Fibroblast of lung (primary cell): ENCODE measurements at regions not wholly inside any gene's neighbourhood (a gene's known extent, or its start where the extent isn't known, plus 50 kb on each side); places are given as distances from the start of the nearest gene placed in this dataset.

Experiments
- DNase-seq, 2 donors: peaks; one replicate each; pipeline versions ENCODE4 v3.0.0 to v3.0.0-alpha.2; 2010; ENCODE audit warnings: low read depth in 2 of 2
- H2AFZ ChIP-seq: 2 replicates; pipeline ENCODE4 v1.5.1; 2012; ENCODE audit warnings: low read length, control low read depth, inconsistent platforms
- H3K27ac ChIP-seq: 2 replicates; pipeline ENCODE4 v1.5.1; 2011; ENCODE audit warnings: low read length, control low read depth; ENCODE audit not compliant: insufficient read depth
- H3K27me3 ChIP-seq: 2 replicates; pipeline ENCODE4 v1.5.1; 2011; ENCODE audit warnings: mild to moderate bottlenecking, low read length; ENCODE audit not compliant: control insufficient read depth, insufficient read depth
- H3K36me3 ChIP-seq: 2 replicates; pipeline ENCODE4 v1.5.1; 2011; ENCODE audit warnings: low read length; ENCODE audit not compliant: control insufficient read depth, insufficient read depth
- H3K4me1 ChIP-seq: 2 replicates; pipeline ENCODE4 v1.5.1; 2011; ENCODE audit warnings: low read length; ENCODE audit not compliant: control insufficient read depth, insufficient read depth; ENCODE audit errors: extremely low read depth
- H3K4me2 ChIP-seq: 2 replicates; pipeline ENCODE4 v1.5.1; 2011; ENCODE audit warnings: low read length, control low read depth; ENCODE audit not compliant: insufficient read depth; ENCODE audit errors: extremely low read depth
- H3K4me3 ChIP-seq, 4 experiments: fragments of 200-600 bp in 1 of 4; sonication (generic) in 1 of 4; replicated peaks in 1 of 4; 2 replicates each; pipeline ENCODE4 v1.5.1; 2011 to 2016; ENCODE audit warnings: low read length in 4 of 4, low read depth in 3 of 4, mild to moderate bottlenecking in 3 of 4, control low read depth in 2 of 4, inconsistent platforms in 1 of 4, mixed read lengths in 1 of 4; ENCODE audit not compliant: insufficient read depth in 1 of 4; ENCODE audit errors: control extremely low read depth in 1 of 4
- H3K79me2 ChIP-seq: 2 replicates; pipeline ENCODE4 v1.5.1; 2012; ENCODE audit warnings: mild to moderate bottlenecking, low read length, inconsistent platforms; ENCODE audit not compliant: control insufficient read depth, insufficient read depth
- H3K9ac ChIP-seq: 2 replicates; pipeline ENCODE4 v1.5.1; 2011; ENCODE audit warnings: mild to moderate bottlenecking, low read length, control low read depth; ENCODE audit not compliant: insufficient read depth
- H3K9me3 ChIP-seq: 2 replicates; pipeline ENCODE4 v1.5.1; 2012; ENCODE audit warnings: low read depth, low read length; ENCODE audit not compliant: control insufficient read depth, insufficient read depth
- H4K20me1 ChIP-seq: 2 replicates; pipeline ENCODE4 v1.5.1; 2011; ENCODE audit warnings: low read length; ENCODE audit not compliant: control insufficient read depth, insufficient read depth; ENCODE audit errors: extremely low read depth
- CTCF ChIP-seq, 2 donors: IDR thresholded peaks in 1 of 2; conservative IDR thresholded peaks in 1 of 2; 1 replicate in 1 of 2; 2 replicates in 1 of 2; pipeline ENCODE4 v1.5.1; 2011 to 2012; ENCODE audit warnings: low read length in 2 of 2, control low read depth in 1 of 2, inconsistent platforms in 1 of 2, low read depth in 1 of 2, mild to moderate bottlenecking in 1 of 2
- EZH2 ChIP-seq: IDR thresholded peaks from 2 replicates; pipeline ENCODE4 v1.5.1; 2012; ENCODE audit warnings: low read length, control low read depth, mild to moderate bottlenecking; ENCODE audit errors: missing control alignments

DNA sequence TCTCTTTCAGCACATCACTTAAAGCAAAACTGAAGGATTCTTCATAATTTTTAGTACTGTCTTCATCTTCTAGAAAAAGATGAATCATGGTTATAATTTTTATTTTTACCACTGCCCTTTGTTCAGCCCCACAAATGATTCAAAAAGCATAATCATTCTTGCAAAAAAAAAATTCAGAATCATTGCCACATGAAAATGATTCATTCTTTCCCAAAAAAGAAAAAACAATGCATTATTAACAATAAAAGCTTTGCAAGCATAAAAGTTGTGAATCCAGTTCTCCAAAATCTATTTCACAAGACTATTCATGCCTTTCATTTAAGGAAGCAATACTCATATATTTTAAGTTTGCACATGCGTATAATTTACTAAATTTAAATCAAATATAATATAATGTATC, 204.8 kb downstream of the RBM43 start:
- Histone ChIP-seq H3K79me2 (no peaks in the 10 kb centered on the region), H3K4me3 (no peak overlapping the region), H3K27me3 (no peaks in the 10 kb centered on the region), H3K4me2 (no peak overlapping the region), H3K36me3 (no peaks in the 10 kb centered on the region), H3K27ac (no peak overlapping the region), H3K4me1 (no peaks in the 10 kb centered on the region), H2AFZ (no peak overlapping the region), H3K9me3 (no peaks in the 10 kb centered on the region), H3K9ac (no peak overlapping the region), H4K20me1 (no peaks in the 10 kb centered on the region)
- DNase-seq = peak; percentile 33 to 34
- TF ChIP-seq CTCF (conservative IDR thresholded peaks at IDR 0.05 in 1 of 2, IDR thresholded peaks at IDR 0.05 in 1 of 2; ENCODE audit: low read depth in 1 of 2, low read length in 2 of 2) (no peak), EZH2 (no peak)

DNA sequence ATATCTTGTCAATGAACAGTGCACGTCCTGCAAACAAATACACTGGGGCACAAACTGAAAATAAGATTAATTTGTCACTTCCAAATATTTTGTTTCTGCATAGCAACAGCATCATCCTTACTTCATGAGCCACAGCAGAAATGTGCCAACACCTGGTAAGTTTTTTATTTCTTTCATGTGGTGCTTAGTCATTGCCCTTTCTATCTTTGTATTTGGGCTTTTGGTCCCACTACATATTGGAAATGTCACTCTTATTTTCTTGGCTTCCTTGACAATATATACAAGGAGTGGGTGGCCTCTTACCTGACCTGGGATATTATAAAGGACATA, 208.0 kb downstream of the RBM43 start:
- Histone ChIP-seq H3K9ac (no peak overlapping the region), H3K36me3 (no peaks in the 10 kb centered on the region), H2AFZ (no peak overlapping the region), H3K27me3 (no peaks in the 10 kb centered on the region), H3K79me2 (no peaks in the 10 kb centered on the region), H3K4me1 (peaks cover 2% of the 10 kb centered on the region), H3K27ac (no peak overlapping the region), H3K4me2 (no peak overlapping the region), H4K20me1 (no peaks in the 10 kb centered on the region), H3K4me3 (no peak overlapping the region), H3K9me3 (no peaks in the 10 kb centered on the region)
- TF ChIP-seq CTCF (conservative IDR thresholded peaks at IDR 0.05 in 1 of 2, IDR thresholded peaks at IDR 0.05 in 1 of 2; ENCODE audit: low read depth in 1 of 2, low read length in 2 of 2) (no peak), EZH2 (no peak)
- peak in 1 of 2 donors; percentile 48 for DNase-seq

DNA sequence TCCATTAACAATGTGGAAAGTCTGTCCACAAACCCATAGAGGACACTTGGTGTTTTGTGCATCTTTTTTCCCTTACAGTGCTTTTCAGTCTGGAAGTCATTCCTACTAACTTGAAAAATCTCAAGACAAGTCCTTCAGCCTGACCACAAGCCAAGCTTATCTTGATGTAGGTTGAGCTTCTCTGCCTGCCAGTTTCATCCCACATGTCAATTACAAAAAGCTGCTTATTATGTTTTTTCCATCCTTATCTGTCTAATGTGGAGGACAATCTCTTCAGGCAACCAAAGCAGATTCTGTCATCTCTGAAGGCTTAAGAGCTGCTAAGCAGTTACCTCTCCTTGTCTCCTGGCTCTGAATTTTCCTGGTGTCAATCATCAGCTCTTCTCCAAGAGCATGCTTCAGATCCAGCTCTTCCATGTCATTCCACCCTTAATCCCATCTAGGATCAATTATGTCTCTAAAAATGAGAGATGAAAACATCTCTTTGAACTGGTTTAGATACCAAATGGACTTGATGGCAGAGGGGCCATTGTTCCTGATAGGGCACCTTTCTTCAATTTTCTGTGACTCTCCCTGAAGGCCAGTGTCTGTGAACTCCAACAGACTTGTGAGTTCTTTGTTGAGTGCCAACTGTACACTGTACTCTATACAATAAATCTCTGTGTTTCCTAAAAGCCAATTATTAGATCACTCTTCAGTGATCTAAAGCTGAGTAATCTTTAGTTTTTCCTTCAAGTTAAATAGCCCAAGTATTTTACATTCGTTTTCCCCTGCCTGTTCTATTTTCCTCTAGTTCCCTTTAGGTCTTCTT, 208.6 kb downstream of the RBM43 start:
- H3K4me1 ChIP-seq = peaks cover 2% of the 10 kb centered on the region
- TF ChIP-seq EZH2 = no peak
- TF ChIP-seq CTCF (conservative IDR thresholded peaks at IDR 0.05 in 1 of 2, IDR thresholded peaks at IDR 0.05 in 1 of 2; ENCODE audit: low read depth in 1 of 2, low read length in 2 of 2) = no peak
- H4K20me1 ChIP-seq = no peaks in the 10 kb centered on the region
- no peak overlapping the region for H3K4me3 ChIP-seq
- no peak overlapping the region for H3K9ac ChIP-seq
- DNase-seq = peak in 1 of 2 donors; percentile 67
- H3K36me3 ChIP-seq = no peaks in the 10 kb centered on the region
- no peaks in the 10 kb centered on the region for H3K79me2 ChIP-seq
- no peak overlapping the region for H2AFZ ChIP-seq
- no peaks in the 10 kb centered on the region for H3K27me3 ChIP-seq
- no peak overlapping the region for H3K27ac ChIP-seq
- H3K9me3 ChIP-seq = no peaks in the 10 kb centered on the region
- no peak overlapping the region for H3K4me2 ChIP-seq
